ENCODE measurements at regions not wholly inside any gene's neighbourhood (a gene's known extent, or its start where the extent isn't known, plus 50 kb on each side); places are given as distances from the start of the nearest gene placed in this dataset.

DNA sequence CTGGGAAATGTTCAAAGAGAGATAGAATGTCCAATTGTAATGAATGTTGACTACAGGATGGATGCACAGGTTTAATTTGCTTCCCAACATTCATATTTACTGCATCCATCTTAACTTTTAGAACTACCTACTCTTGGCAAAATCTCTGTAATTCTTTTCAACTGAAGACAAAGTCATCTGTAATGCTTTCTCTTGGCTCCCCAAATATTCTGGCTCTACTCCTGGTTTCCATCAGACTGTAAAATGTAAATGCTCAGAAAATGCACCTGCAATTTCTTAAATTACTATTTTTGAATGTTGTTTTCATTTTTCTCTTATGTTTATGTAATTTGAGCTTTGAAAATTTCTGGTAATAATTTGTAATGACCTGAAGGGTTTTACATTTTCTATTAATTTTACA lies 480.8 kb upstream of the IMPG1 start:
- no peak overlapping the region for H3K4me3 ChIP-seq (ENCODE audit: low read depth, low read length)

DNA sequence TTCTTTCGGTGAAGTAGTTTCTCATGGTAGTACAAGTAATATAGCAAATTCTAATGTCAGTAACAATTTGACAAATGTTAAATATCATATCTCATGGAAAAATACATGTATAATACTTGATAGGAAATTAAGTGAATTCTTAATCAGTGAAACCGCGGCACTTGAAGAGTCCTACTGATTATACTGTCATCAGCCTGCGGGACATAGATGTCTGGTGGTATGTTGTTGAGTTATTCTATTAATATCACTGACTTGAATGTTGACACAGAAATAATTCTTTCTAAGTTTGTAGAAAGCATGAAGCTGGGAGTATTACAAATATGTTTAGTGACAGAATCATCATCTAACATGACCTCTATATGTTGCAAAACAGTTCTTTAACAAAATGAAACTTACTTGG lies 479.8 kb upstream of the IMPG1 start:
- TF ChIP-seq, protein P1, sequence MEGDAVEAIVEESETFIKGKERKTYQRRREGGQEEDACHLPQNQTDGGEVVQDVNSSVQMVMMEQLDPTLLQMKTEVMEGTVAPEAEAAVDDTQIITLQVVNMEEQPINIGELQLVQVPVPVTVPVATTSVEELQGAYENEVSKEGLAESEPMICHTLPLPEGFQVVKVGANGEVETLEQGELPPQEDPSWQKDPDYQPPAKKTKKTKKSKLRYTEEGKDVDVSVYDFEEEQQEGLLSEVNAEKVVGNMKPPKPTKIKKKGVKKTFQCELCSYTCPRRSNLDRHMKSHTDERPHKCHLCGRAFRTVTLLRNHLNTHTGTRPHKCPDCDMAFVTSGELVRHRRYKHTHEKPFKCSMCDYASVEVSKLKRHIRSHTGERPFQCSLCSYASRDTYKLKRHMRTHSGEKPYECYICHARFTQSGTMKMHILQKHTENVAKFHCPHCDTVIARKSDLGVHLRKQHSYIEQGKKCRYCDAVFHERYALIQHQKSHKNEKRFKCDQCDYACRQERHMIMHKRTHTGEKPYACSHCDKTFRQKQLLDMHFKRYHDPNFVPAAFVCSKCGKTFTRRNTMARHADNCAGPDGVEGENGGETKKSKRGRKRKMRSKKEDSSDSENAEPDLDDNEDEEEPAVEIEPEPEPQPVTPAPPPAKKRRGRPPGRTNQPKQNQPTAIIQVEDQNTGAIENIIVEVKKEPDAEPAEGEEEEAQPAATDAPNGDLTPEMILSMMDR (IDR thresholded peaks at IDR 0.05; ENCODE audit: borderline replicate concordance, insufficient read depth, low read depth, low read length) = no peak
- no peak overlapping the region for H3K4me3 ChIP-seq (ENCODE audit: low read depth, low read length)

More for the DNA sequence above, 480.8 kb upstream of the IMPG1 start:
- TF ChIP-seq, protein P1 (IDR thresholded peaks at IDR 0.05; ENCODE audit: borderline replicate concordance, insufficient read depth, low read depth, low read length) = no peak

DNA sequence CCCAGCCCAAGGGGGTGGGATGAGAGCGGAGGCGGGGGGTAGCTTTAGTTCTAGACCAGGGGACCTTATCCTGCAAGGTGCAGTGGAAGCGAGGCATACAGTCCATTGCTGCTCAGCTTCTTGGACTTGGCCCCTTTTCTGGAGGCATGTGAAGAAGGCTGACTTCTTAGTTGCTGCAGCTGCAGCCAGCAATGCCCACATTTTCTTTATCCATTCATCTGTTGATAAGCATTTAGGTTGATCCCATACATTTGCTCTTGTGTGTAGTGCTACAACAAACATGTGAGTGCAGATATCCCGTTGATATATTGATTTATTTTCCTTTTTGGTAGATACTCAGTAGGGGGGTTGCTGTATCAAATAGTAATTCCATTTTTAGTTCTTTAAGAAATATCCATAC lies 461.2 kb upstream of the IMPG1 start:
- TF ChIP-seq, protein P1 (IDR thresholded peaks at IDR 0.05; ENCODE audit: borderline replicate concordance, insufficient read depth, low read depth, low read length) = no peak
- no peak overlapping the region for H3K4me3 ChIP-seq (ENCODE audit: low read depth, low read length)

DNA sequence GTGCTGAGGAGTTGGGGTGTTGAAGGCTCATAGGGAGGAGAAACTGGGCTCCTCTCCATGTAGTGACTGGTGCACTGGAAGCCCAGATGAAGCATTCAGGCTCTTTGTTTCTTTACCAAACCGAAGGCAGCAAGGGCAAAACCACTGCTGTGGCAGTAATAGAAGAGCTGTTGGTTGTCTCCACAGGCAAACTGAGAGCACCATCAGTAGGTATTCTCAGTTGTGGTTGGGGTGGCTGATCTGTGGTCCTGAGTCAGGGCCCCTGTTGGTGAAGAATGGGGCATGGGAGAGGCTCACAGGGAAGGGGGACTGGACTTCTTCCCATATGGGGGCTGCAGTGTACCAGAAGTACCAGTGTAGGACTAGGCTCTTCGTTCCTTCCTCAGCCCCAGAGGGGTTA lies 460.2 kb upstream of the IMPG1 start:
- H3K4me3 ChIP-seq (ENCODE audit: low read depth, low read length) = no peak overlapping the region
- TF ChIP-seq, protein P1 (IDR thresholded peaks at IDR 0.05; ENCODE audit: borderline replicate concordance, insufficient read depth, low read depth, low read length) = no peak

DNA sequence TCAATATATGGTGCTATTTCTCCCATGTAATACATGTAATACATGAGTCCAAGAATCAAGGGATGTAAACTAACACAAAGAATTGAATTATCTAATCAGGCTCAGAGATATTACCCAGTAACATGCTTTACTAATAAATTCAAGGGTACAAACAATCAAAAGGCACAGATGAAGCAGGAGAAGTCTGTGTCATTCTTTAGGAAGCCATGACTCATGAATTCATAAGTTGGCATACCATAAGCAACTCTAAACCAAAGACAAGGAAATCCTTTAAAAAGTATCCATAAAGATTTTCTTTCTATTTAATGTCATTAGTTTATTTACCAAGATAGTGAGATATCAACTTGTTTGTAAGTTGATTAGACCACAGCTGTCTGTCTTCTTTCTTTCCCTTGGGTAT lies 446.0 kb upstream of the IMPG1 start:
- H3K4me3 ChIP-seq (ENCODE audit: low read depth, low read length) = no peak overlapping the region
- TF ChIP-seq, protein P1 (IDR thresholded peaks at IDR 0.05; ENCODE audit: borderline replicate concordance, insufficient read depth, low read depth, low read length) = no peak

DNA sequence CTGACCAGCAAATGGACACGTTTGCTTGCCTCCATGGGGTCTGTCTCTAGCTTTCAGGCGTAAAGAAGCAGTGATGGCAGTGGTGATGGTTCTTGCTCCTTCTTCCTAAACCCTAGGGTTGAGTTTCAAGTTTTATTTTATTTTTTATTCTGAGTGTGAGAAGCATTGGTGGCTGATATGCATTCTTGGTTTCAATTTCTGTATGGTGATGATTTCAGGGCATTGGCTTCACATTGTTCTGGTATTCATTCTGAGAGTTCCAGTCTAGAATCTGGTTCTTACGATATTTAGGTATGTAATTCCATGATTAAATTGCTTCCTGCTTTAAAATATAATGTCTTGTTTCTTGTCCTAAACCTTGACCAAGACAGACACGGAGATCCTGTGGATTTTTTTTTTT lies 444.5 kb upstream of the IMPG1 start:
- no peak overlapping the region for H3K4me3 ChIP-seq (ENCODE audit: low read depth, low read length)
- TF ChIP-seq, protein P1 (IDR thresholded peaks at IDR 0.05; ENCODE audit: borderline replicate concordance, insufficient read depth, low read depth, low read length) = no peak

DNA sequence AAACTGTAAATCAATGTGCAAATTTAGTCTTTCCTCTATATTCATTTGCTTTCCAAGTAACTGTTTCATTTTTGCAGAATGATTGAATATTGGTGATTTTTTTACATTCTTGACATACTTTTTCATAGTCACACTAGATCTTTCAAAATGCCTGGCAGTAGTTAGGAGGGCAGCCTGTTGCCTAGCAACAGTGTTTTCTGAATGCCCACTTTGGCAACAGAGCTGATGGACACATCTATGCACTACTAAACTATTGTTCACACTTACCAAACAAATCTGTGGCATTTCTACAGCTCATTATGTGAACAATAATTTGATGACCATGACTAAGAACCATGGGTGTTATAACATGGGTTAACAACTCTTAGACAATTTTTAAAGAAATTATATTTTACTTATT lies 438.0 kb upstream of the IMPG1 start:
- H3K4me3 ChIP-seq (ENCODE audit: low read depth, low read length) = no peak overlapping the region
- TF ChIP-seq, protein P1 (IDR thresholded peaks at IDR 0.05; ENCODE audit: borderline replicate concordance, insufficient read depth, low read depth, low read length) = no peak

Data from GM12875 (cell line).